Fibroblast of the aortic adventitia (primary cell): ENCODE measurements at regions not wholly inside any gene's neighbourhood (a gene's known extent, or its start where the extent isn't known, plus 50 kb on each side); places are given as distances from the start of the nearest gene placed in this dataset.

ENCODE experiments used
- DNase-seq: peaks from one replicate; pipeline ENCODE4 v3.0.0-alpha.2; 2010; ENCODE audit warnings: low read depth
- H3K4me3 ChIP-seq: 2 replicates; pipeline ENCODE4 v1.5.1; 2011; ENCODE audit warnings: low read depth, mild to moderate bottlenecking, control low read depth, low read length, moderate library complexity
- CTCF ChIP-seq: IDR thresholded peaks from 2 replicates; pipeline ENCODE4 v1.5.1; 2011; ENCODE audit warnings: mild to moderate bottlenecking, low read length, control low read depth, inconsistent platforms; ENCODE audit not compliant: insufficient read depth

- DNase-seq: no peak
- no peak overlapping the region for H3K4me3 ChIP-seq
- no peak for TF ChIP-seq CTCF
These were observed 80.7 kb upstream of the TNFSF4 start for GRCh38 chr1:173287785-173288184.

- no peak for TF ChIP-seq CTCF
- no peak overlapping the region for H3K4me3 ChIP-seq
- DNase-seq: no peak
These were observed 86.6 kb upstream of the TNFSF4 start for GRCh38 chr1:173293756-173294155.

- no peak for TF ChIP-seq CTCF
- no peak overlapping the region for H3K4me3 ChIP-seq
- DNase-seq: no peak
These were observed 87.7 kb upstream of the TNFSF4 start for GRCh38 chr1:173294843-173295242.

- H3K4me3 ChIP-seq: no peak overlapping the region
- no peak for DNase-seq
- TF ChIP-seq CTCF: no peak
These were observed 88.3 kb upstream of the TNFSF4 start for GRCh38 chr1:173295391-173295790.

GRCh38 chr1:173295995-173296394 lies 88.9 kb upstream of the TNFSF4 start:
- no peak overlapping the region for H3K4me3 ChIP-seq
- no peak for DNase-seq
- TF ChIP-seq CTCF: no peak

- DNase-seq: no peak
- H3K4me3 ChIP-seq: no peak overlapping the region
- no peak for TF ChIP-seq CTCF
These were observed 90.8 kb upstream of the TNFSF4 start for GRCh38 chr1:173297798-173298391.
